Inferior parietal cortex (tissue), 1 donor: ENCODE measurements at regions not wholly inside any gene's neighbourhood (a gene's known extent, or its start where the extent isn't known, plus 50 kb on each side); places are given as distances from the start of the nearest gene placed in this dataset.
"Not testable (repeated sequence)": the region's sequence is repeated elsewhere in the genome, so short reads cannot be mapped to it uniquely, and the experiment has no call there.

Experiments used
- DNase-seq: peaks from one replicate; pipeline ENCODE4 v3.0.0-alpha.2; 2016; ENCODE audit errors: extremely low spot score

GRCh38 chr1:38507563-38507962 lies 352.0 kb downstream of the RRAGC start:
- no peak for DNase-seq

- no peak for DNase-seq
Observed at GRCh38 chr1:38505944-38506343, 353.6 kb downstream of the RRAGC start.

- no peak for DNase-seq
Observed at GRCh38 chr1:38502758-38503157, 356.8 kb downstream of the RRAGC start.

GRCh38 chr1:38500891-38501290 lies 358.7 kb downstream of the RRAGC start:
- no peak for DNase-seq

- no peak for DNase-seq
Observed at GRCh38 chr1:38500352-38500751, 359.2 kb downstream of the RRAGC start.

- no peak for DNase-seq
Observed at GRCh38 chr1:38498686-38499085, 360.9 kb downstream of the RRAGC start.

GRCh38 chr1:38497921-38498656 lies 361.5 kb downstream of the RRAGC start:
- DNase-seq, result no peak

- DNase-seq, result not testable (repeated sequence)
Observed at GRCh38 chr1:38493306-38493705, 366.3 kb downstream of the RRAGC start.

GRCh38 chr1:38489844-38490270 lies 369.7 kb downstream of the RRAGC start:
- peak; percentile 18 for DNase-seq

GRCh38 chr1:38488162-38488898 lies 371.2 kb downstream of the RRAGC start:
- no peak for DNase-seq

GRCh38 chr1:38487396-38487795 lies 372.2 kb downstream of the RRAGC start:
- no peak for DNase-seq

- no peak for DNase-seq
Observed at GRCh38 chr1:38486085-38486484, 373.5 kb downstream of the RRAGC start.

GRCh38 chr1:38481871-38482826 lies 377.4 kb downstream of the RRAGC start:
- no peak for DNase-seq

GRCh38 chr1:38479662-38480061 lies 379.9 kb downstream of the RRAGC start:
- DNase-seq, result not testable (repeated sequence)

- DNase-seq, result no peak
Observed at GRCh38 chr1:38477811-38478210, 381.8 kb downstream of the RRAGC start.

GRCh38 chr1:38476850-38477178 lies 382.8 kb downstream of the RRAGC start:
- DNase-seq, result no peak

GRCh38 chr1:38476111-38476849 lies 383.3 kb downstream of the RRAGC start:
- DNase-seq, result peak; percentile 19

- DNase-seq, result no peak
Observed at GRCh38 chr1:38475624-38476005, 384.0 kb downstream of the RRAGC start.

GRCh38 chr1:38474738-38475623 lies 384.6 kb downstream of the RRAGC start:
- DNase-seq, result no peak

GRCh38 chr1:38466487-38466886 lies 393.1 kb downstream of the RRAGC start:
- DNase-seq, result no peak

- DNase-seq, result no peak
Observed at GRCh38 chr1:38465460-38465859, 394.1 kb downstream of the RRAGC start.
